Neural progenitor cell (in vitro differentiated cells): ENCODE measurements at regions not wholly inside any gene's neighbourhood (a gene's known extent, or its start where the extent isn't known, plus 50 kb on each side); places are given as distances from the start of the nearest gene placed in this dataset.

Experiments used
- DNase-seq: peaks from one replicate; pipeline ENCODE4 v3.0.0-alpha.2; 2016; ENCODE audit warnings: low spot score
- H2AFZ ChIP-seq: fragments of 200-600 bp; sonication (generic); replicated peaks from 2 replicates; pipeline ENCODE4 v1.6.1; 2016; ENCODE audit warnings: antibody characterized with exemption
- H3F3A ChIP-seq: fragments of 200-600 bp; sonication (generic); 2 replicates; pipeline ENCODE4 v1.6.1; 2016; ENCODE audit warnings: antibody characterized with exemption, low read depth
- H3K27ac ChIP-seq: fragments of 200-600 bp; sonication (generic); 2 replicates; pipeline ENCODE4 v1.5.1; 2016; ENCODE audit warnings: mild to moderate bottlenecking
- H3K27me3 ChIP-seq: fragments of 200-600 bp; sonication (generic); 2 replicates; pipeline ENCODE4 v1.6.1; 2016; ENCODE audit warnings: mild to moderate bottlenecking, moderate library complexity
- H3K36me3 ChIP-seq: fragments of 200-600 bp; sonication (generic); 2 replicates; pipeline ENCODE4 v1.5.1; 2016
- H3K4me1 ChIP-seq: fragments of 200-600 bp; sonication (generic); 2 replicates; pipeline ENCODE4 v1.6.1; 2016; ENCODE audit warnings: mixed run types
- H3K4me2 ChIP-seq: fragments of 200-600 bp; sonication (generic); 2 replicates; pipeline ENCODE4 v1.6.1; 2016
- H3K4me3 ChIP-seq: fragments of 200-600 bp; sonication (generic); 2 replicates; pipeline ENCODE4 v1.5.1; 2016
- H3K79me2 ChIP-seq: fragments of 200-600 bp; sonication (generic); 2 replicates; pipeline ENCODE4 v1.6.1; 2016; ENCODE audit warnings: low read depth
- H3K9ac ChIP-seq: fragments of 200-600 bp; sonication (generic); 2 replicates; pipeline ENCODE4 v1.6.1; 2016
- H3K9me3 ChIP-seq: fragments of 200-600 bp; sonication (generic); 2 replicates; pipeline ENCODE4 v1.5.1; 2016; ENCODE audit warnings: low read depth
- H4K20me1 ChIP-seq: fragments of 200-600 bp; sonication (generic); 2 replicates; pipeline ENCODE4 v1.6.1; 2016; ENCODE audit warnings: low read depth
- H3K27ac Mint-ChIP-seq: 3 replicates; pipeline ENCODE4 v1.8.0; 2021; ENCODE audit warnings: mixed read lengths
- H3K27me3 Mint-ChIP-seq: 2 replicates; pipeline ENCODE4 v1.8.0; 2022; ENCODE audit warnings: low read depth, mild to moderate bottlenecking, inconsistent platforms, moderate library complexity, mixed read lengths; ENCODE audit not compliant: insufficient read depth
- H3K36me3 Mint-ChIP-seq: 3 replicates; pipeline ENCODE4 v1.8.0; 2021; ENCODE audit warnings: mixed read lengths
- H3K4me1 Mint-ChIP-seq: 3 replicates; pipeline ENCODE4 v1.8.0; 2021; ENCODE audit warnings: mixed read lengths
- H3K4me3 Mint-ChIP-seq: 3 replicates; pipeline ENCODE4 v1.8.0; 2021; ENCODE audit warnings: mild to moderate bottlenecking, moderate library complexity, mixed read lengths
- H3K9me3 Mint-ChIP-seq: 3 replicates; pipeline ENCODE4 v1.8.0; 2020; ENCODE audit warnings: mixed read lengths
- CTCF ChIP-seq: fragments of 200-600 bp; sonication (generic); IDR thresholded peaks from 2 replicates; pipeline ENCODE4 v1.5.1; 2017; ENCODE audit warnings: antibody characterized with exemption, mild to moderate bottlenecking
- EZH2 ChIP-seq: fragments of 200-600 bp; sonication (generic); IDR thresholded peaks from 2 replicates; pipeline ENCODE4 v1.6.1; 2017; ENCODE audit warnings: antibody characterized with exemption, mild to moderate bottlenecking, moderate library complexity
- EZH2phosphoT487 ChIP-seq: fragments of 200-600 bp; sonication (generic); IDR thresholded peaks from 2 replicates; pipeline ENCODE4 v1.6.1; 2017; ENCODE audit warnings: antibody characterized with exemption

DNA sequence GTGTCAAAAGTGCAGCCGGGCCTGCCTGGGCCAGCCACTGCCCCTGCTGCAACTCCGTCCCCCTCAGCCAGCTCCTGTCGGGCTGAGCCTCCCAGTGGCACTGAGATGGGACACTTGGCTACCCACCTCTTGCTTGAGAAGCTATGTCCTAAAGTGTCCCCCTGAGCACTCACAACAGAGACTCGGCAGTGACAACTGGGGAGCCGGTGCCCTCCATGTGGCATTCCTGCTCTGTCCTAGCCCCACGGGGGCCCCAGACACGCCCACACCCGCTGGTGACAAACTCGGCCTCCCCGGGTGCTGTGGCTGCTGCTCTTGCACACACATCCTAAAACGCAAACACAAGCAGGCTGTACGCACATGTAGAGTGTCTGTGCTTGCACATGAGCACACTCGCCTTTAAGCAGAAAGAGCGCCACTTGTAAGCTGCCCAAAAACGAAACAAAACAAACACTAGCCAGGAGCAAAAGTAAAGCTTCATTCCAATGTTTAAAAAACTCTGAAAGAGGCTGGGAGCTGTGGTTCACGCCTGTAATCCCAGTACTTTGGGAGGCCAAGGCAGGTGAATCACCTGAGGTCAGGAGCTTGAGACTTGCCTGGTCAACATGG is 253.9 kb downstream of the RBFOX3 start:
- H3K4me1 Mint-ChIP-seq, result no peaks in the 10 kb centered on the region
- Histone ChIP-seq H3K27ac (no peak overlapping the region), H2AFZ (no peak overlapping the region)

GRCh38 chr17:79355165-79355564 is 255.7 kb downstream of the RBFOX3 start:
- DNase-seq, result no peak
- Histone ChIP-seq H3K4me2 (no peak overlapping the region), H4K20me1 (no peaks in the 10 kb centered on the region), H3K4me3 (no peak overlapping the region), H3K9me3 (no peaks in the 10 kb centered on the region), H2AFZ (no peak overlapping the region), H3F3A (no peaks in the 10 kb centered on the region), H3K36me3 (no peaks in the 10 kb centered on the region), H3K27ac (no peak overlapping the region), H3K27me3 (no peaks in the 10 kb centered on the region), H3K9ac (no peak overlapping the region), H3K79me2 (no peaks in the 10 kb centered on the region), H3K4me1 (no peaks in the 10 kb centered on the region)
- no peaks in the 10 kb centered on the region for H3K9me3 Mint-ChIP-seq
- H3K4me1 Mint-ChIP-seq, result no peaks in the 10 kb centered on the region
- TF ChIP-seq EZH2 (no peak), EZH2phosphoT487 (no peak), CTCF (no peak)
- H3K4me3 Mint-ChIP-seq, result no peak overlapping the region
- no peak overlapping the region for H3K27ac Mint-ChIP-seq
- peaks cover 10% of the 10 kb centered on the region for H3K27me3 Mint-ChIP-seq
- no peaks in the 10 kb centered on the region for H3K36me3 Mint-ChIP-seq

More for the DNA sequence above, 253.9 kb downstream of the RBFOX3 start:
- Mint-ChIP-seq H3K9me3 (no peaks in the 10 kb centered on the region), H3K27me3 (peaks cover 6% of the 10 kb centered on the region), H3K4me3 (no peak overlapping the region), H3K27ac (no peak overlapping the region), H3K36me3 (no peaks in the 10 kb centered on the region)
- TF ChIP-seq CTCF (no peak), EZH2phosphoT487 (no peak), EZH2 (no peak)
- Histone ChIP-seq H3K27me3 (no peaks in the 10 kb centered on the region), H3F3A (no peaks in the 10 kb centered on the region), H3K36me3 (no peaks in the 10 kb centered on the region), H4K20me1 (no peaks in the 10 kb centered on the region), H3K4me1 (no peaks in the 10 kb centered on the region), H3K79me2 (no peaks in the 10 kb centered on the region), H3K4me3 (no peak overlapping the region), H3K9ac (no peak overlapping the region), H3K4me2 (no peak overlapping the region), H3K9me3 (no peaks in the 10 kb centered on the region)
- DNase-seq, result no peak

GRCh38 chr17:79354173-79354820 is 256.6 kb downstream of the RBFOX3 start:
- H3K27ac Mint-ChIP-seq, result no peak overlapping the region
- H3K9me3 ChIP-seq, result no peaks in the 10 kb centered on the region
- peaks cover 11% of the 10 kb centered on the region for H3K27me3 Mint-ChIP-seq
- H3K27ac ChIP-seq, result no peak overlapping the region
- DNase-seq, result no peak
- no peak for TF ChIP-seq CTCF
- TF ChIP-seq EZH2phosphoT487, result no peak
- TF ChIP-seq EZH2, result no peak
- H3K27me3 ChIP-seq, result no peaks in the 10 kb centered on the region
- no peak overlapping the region for H2AFZ ChIP-seq
- no peaks in the 10 kb centered on the region for H4K20me1 ChIP-seq
- no peak overlapping the region for H3K4me3 Mint-ChIP-seq
- H3K4me2 ChIP-seq, result no peak overlapping the region
- H3K79me2 ChIP-seq, result no peaks in the 10 kb centered on the region
- no peaks in the 10 kb centered on the region for H3K4me1 Mint-ChIP-seq
- H3K36me3 Mint-ChIP-seq, result no peaks in the 10 kb centered on the region
- no peaks in the 10 kb centered on the region for H3K9me3 Mint-ChIP-seq
- no peak overlapping the region for H3K4me3 ChIP-seq
- H3F3A ChIP-seq, result no peaks in the 10 kb centered on the region
- no peak overlapping the region for H3K9ac ChIP-seq
- no peaks in the 10 kb centered on the region for H3K36me3 ChIP-seq
- H3K4me1 ChIP-seq, result no peaks in the 10 kb centered on the region
